Astrocyte of the cerebellum (primary cell): ENCODE measurements at regions not wholly inside any gene's neighbourhood (a gene's known extent, or its start where the extent isn't known, plus 50 kb on each side); places are given as distances from the start of the nearest gene placed in this dataset.
"Not testable (repeated sequence)": the region's sequence is repeated elsewhere in the genome, so short reads cannot be mapped to it uniquely, and the experiment has no call there.

ENCODE experiments used
- DNase-seq: peaks from one replicate; pipeline ENCODE4 v3.0.0-alpha.2; 2011; ENCODE audit warnings: low read depth
- H3K4me3 ChIP-seq: 2 replicates; pipeline ENCODE4 v1.5.1; 2011; ENCODE audit warnings: mild to moderate bottlenecking, low read depth, low read length, moderate library complexity
- in situ Hi-C: cut with HindIII; loops from 2 replicates; pipeline ENCODE4 v1.10.0; 2017; ENCODE audit warnings: low sequenced_read_pairs
- TF ChIP-seq, protein P1 (sequence below): IDR thresholded peaks from 2 replicates; pipeline ENCODE4 v1.5.1; 2012; ENCODE audit warnings: low read length, low read depth, moderate library complexity, mild to moderate bottlenecking; ENCODE audit errors: missing control alignments

- in situ Hi-C loops, result no loop called here
- DNase-seq, result no peak
- no peak overlapping the region for H3K4me3 ChIP-seq
- TF ChIP-seq, protein P1, sequence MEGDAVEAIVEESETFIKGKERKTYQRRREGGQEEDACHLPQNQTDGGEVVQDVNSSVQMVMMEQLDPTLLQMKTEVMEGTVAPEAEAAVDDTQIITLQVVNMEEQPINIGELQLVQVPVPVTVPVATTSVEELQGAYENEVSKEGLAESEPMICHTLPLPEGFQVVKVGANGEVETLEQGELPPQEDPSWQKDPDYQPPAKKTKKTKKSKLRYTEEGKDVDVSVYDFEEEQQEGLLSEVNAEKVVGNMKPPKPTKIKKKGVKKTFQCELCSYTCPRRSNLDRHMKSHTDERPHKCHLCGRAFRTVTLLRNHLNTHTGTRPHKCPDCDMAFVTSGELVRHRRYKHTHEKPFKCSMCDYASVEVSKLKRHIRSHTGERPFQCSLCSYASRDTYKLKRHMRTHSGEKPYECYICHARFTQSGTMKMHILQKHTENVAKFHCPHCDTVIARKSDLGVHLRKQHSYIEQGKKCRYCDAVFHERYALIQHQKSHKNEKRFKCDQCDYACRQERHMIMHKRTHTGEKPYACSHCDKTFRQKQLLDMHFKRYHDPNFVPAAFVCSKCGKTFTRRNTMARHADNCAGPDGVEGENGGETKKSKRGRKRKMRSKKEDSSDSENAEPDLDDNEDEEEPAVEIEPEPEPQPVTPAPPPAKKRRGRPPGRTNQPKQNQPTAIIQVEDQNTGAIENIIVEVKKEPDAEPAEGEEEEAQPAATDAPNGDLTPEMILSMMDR, result no peak
Measured at GRCh38 chr4:97317201-97317600, 826.1 kb downstream of the STPG2 start.

DNA sequence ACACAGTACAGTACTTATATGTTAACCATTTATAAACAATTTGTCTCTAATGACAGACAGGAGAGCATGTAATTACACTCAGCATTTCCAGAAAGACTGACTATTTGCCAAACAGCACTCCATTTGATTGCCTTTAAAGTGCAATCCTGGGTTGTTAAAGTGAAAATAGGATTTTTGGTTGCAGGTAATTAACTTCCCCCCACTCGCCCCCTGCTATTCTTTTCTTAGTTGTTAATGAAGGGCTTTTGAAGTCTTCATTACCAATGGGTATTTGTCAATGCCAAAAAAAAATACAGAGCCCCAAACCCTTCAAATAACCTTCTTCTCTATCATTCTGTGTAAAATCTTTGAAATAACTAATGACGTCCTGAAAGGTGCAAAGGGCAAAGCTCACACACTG lies 825.6 kb downstream of the STPG2 start:
- DNase-seq, result no peak
- in situ Hi-C loops, result no loop called here
- H3K4me3 ChIP-seq, result no peak overlapping the region
- TF ChIP-seq, protein P1, result no peak

GRCh38 chr4:97325751-97326150 lies 817.5 kb downstream of the STPG2 start:
- in situ Hi-C loops, H3K4me3 ChIP-seq, DNase-seq: not testable (repeated sequence)

- no peak for DNase-seq
- H3K4me3 ChIP-seq, result no peak overlapping the region
- in situ Hi-C loops, result no loop called here
- TF ChIP-seq, protein P1, result no peak
Measured at GRCh38 chr4:97330917-97331316, 812.4 kb downstream of the STPG2 start.

DNA sequence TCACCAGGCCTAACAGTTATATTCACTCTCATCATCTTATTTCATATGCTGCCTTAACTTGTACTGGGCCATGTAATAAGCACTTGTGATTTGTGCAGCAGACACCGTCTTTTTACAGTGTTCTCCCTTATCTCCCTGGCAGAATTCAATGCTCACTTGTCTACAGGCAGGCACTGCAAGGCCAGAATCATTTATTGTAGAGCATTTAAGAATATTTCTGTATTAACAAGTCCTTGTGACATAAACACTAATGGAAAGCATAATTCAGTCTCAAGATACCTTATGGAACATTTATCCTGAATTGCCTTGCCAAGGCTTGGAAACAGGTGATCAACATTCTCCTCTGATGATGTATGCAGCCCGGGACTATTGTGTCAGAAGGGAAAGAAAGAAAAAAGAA lies 808.9 kb downstream of the STPG2 start:
- no peak overlapping the region for H3K4me3 ChIP-seq
- DNase-seq, result no peak
- TF ChIP-seq, protein P1, result no peak
- in situ Hi-C loops, result no loop called here

DNA sequence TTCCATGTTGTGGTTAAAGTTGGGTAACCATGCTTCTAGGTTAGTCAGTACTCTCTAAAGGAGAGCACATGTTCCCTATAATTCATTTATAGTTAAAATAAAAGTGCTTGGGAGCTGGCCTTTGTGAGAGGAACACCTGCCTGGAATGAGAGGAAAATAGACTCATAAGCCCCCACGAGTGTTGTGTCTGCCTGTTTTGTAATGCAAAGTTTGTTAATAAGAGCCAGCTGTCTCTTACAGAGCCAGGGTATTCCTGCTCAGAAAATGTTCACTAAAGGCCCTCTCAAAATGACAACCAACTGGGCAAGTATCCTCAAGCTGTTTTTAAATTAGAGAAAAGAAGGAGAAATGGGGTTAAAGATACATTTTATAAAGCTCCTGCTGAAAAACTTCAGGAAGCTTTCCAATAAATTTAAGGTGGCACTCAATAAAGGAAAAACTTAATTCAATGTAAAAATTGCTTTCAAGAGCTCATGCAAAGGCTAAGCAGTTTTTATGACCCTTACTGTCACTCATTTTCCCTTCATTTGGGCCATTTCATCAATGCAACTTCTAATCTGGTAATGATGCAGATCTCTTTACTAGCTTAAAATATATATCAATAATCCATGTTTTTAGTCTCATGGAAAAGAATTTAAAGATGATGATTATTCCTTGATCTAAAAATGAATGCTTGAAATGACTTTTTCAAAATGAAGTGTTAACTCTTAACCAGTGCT lies 793.6 kb downstream of the STPG2 start:
- TF ChIP-seq, protein P1, result no peak
- H3K4me3 ChIP-seq, result no peak overlapping the region
- in situ Hi-C loops, result no loop called here
- DNase-seq, result no peak

GRCh38 chr4:97353876-97354275 lies 789.4 kb downstream of the STPG2 start:
- in situ Hi-C loops, result no loop called here
- no peak overlapping the region for H3K4me3 ChIP-seq
- TF ChIP-seq, protein P1, result no peak
- no peak for DNase-seq
